ENCODE measurements at regions not wholly inside any gene's neighbourhood (a gene's known extent, or its start where the extent isn't known, plus 50 kb on each side); places are given as distances from the start of the nearest gene placed in this dataset.
A peak's percentile ranks its signal among the peaks of the same experiment; 100 is the strongest.

- no peak for DNase-seq
Observed at GRCh38 chr5:152269533-152269932, 135.5 kb downstream of the NMUR2 start.

DNA sequence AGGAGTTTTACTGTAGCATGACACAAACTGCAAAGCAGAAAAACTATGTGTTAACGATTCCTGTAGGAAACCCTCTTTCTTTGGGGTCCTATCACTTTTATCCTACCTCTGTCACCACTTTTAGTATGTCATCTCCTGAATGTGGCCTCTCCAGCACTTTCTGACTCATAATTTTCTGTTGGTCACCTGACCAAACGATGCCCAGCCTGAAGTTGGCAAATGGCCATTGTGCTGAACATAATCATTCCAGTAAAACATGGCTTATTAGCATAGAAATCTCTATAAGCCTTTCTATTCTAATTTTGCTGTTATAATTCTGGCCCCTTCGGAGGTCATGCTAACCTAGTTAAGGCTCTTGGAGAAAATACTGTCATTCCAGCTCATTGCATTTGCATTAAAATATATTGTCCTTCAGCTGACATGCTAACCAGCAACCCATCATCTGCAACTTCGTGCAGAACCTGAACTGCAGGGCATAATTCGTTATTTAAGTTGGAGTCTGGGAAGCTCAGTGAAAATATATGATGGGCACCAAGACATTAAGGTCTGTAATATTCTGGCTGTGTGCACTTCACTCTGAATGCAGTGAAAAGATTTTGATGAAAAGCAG is 140.3 kb downstream of the NMUR2 start:
- DNase-seq: no peak

DNA sequence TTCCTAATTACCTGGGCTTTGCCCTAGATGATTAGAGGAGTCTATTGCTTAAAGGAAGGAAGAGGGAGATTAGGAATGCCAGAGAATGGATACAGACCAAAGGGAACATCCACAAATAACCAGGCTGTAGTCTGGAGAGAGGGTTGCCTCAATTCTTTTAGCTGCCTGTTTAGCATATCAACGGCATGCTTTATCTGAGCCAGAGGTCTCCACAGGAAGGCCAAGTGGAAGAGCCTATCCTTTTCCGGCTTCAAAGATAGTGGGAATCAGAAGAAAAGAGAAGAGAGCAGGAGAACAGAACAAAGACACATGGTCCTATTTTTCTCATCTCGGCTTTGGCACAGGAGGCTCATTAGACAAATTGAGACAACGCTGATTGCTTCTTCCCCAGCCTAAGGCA is 142.4 kb downstream of the NMUR2 start:
- no peak for DNase-seq

DNA sequence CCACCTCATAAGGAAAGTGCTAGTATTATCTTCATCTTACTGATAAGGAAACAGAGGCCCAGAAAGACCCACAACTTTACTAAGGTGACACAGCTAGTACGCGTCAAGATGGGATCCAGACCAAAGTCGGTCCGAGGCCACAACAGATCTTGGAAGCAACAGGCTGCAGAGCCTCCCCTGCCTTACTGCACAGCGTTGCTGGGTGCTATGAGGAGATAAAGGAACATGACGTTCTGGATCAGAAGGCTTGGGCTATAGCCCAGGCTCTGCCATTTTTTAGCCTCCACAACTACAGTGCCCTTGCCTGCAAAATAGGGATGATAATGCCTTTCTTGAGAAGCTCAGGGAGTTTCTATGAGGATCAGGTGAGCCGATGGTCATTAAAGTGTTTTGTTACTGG is 144.1 kb downstream of the NMUR2 start:
- no peak for DNase-seq

GRCh38 chr5:152259702-152260101 is 145.4 kb downstream of the NMUR2 start:
- DNase-seq: no peak

- no peak for DNase-seq
Observed at GRCh38 chr5:152256580-152256979, 148.5 kb downstream of the NMUR2 start.

DNA sequence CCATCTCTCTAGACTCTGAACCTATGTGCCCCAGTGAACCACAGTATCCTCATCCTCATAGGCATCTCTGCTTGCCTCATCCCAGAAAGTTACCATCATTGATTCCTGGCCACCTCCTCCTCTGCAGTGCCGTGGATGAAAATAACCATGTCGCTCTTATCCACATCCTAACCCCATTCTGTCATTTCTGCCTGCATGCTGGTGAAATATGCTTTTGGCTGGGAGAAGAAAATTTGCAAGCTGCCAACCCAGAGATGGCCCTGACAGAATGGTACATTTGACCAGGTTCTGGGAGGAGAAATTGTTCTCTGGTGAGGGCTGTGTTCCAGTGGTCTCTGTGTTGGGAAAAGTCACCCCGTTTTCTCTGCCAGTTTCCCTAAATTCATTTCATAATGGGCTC is 149.7 kb downstream of the NMUR2 start:
- DNase-seq: no peak

GRCh38 chr5:152247850-152248385 is 157.2 kb downstream of the NMUR2 start:
- DNase-seq: no peak

- DNase-seq: peak; percentile 50
Observed at GRCh38 chr5:152246401-152246800, 158.7 kb downstream of the NMUR2 start.

GRCh38 chr5:152237531-152237930 is 167.5 kb downstream of the NMUR2 start:
- peak; percentile 11 for DNase-seq

DNA sequence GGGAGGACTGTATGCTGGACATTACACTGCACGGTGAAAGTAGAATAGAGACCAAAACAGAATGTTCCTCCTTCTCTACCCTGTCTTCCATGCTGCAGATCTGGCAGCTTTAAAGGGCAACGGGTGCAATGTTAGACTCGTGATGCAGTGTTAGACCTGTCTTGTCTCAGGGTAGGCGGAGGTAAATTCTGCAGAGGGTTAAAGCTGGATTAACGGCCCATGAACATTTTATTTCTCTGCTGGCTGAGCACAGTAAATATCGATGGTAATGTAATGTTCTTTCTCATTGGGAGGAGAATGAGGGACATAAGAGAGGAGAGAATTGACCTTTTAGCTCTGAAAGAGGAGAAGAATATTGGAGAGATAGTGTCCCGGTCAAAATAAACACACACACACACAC is 178.9 kb downstream of the NMUR2 start:
- no peak for DNase-seq

DNA sequence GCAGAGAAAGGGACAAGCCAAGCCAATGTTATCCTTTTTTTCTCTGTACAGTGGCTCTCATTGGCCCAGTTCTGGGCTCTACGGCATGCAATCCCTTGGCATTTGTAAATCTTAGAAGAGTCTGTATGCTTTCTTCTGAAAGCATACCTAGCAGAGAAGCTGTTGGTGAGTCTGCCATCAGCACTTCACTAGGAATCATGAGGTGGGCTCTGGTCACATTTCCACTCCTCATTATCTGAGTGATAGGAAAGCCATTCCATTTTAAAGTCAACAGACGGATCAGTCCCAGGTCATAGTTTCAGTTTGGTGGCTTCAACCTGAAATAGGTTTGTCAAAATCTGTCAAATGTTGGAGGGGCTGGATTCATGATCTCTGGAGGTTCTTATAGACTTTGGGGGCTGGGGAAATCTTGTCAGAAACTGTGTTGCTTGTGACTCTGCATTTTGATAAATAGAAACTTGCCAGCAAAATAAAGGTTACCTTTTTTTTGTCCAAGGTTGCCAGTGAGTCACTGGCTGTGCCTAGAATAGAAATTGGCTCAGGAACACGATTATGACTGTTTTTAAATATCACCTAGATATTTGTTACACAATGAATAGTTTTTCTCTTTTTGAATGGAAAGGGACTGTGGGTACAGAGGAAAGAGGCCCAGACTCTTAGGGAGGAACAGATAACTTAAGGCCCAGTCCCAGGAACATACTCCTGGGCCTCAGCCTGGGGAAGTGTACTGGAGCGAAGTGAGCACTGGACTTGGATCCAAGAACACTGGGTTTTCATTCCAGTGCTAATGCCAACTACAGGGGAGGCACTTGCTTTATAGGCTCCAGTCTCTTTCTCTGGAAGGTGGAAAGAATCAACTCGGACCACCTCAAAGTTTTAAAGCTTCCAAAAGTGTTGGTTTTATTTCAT is 183.1 kb downstream of the NMUR2 start:
- DNase-seq: no peak

GRCh38 chr5:152218694-152219093 is 186.4 kb downstream of the NMUR2 start:
- DNase-seq: no peak

GRCh38 chr5:152205804-152206203 is 199.3 kb downstream of the NMUR2 start:
- DNase-seq: no peak

DNA sequence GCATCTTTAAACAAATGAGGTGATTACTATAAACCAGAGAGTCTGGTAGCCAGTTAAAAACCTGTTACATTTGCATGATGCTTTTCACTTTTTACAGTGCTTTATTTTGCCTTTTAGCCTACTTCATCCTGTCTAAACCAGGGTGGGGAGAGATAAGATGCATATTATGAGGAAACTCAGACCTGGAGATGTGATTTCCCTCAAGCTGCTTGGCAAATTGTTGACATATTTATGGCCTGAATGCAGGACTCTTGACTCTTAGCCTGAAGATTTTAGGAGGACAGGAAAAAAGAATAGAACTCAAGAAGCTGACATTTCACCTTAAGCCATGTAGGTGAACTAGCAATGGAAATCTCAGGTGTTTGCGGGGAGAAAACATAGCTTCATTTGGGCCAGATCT is 202.8 kb downstream of the NMUR2 start:
- DNase-seq: no peak

GRCh38 chr5:152193391-152194107 is 211.5 kb downstream of the NMUR2 start:
- DNase-seq: no peak

GRCh38 chr5:152188251-152188650 is 216.8 kb downstream of the NMUR2 start:
- no peak for DNase-seq

DNA sequence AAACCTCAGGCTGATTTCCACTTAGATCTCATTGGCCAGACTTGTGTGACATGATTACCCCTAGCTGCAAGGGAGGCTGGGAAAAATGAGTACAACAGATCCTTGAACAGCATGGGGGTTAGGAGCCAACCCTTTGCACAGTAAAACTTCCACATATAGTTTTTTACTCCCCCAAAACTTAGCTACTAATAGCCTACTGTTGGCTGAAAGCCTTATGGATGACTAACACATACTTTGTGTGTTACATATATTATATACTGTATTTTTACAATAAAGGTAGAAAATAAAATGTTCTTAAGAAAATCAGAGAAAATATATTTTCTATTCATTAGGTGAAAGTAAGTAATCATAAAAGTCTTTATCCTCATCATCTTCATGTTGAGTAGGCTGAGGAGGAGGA is 217.4 kb downstream of the NMUR2 start:
- no peak for DNase-seq

DNA sequence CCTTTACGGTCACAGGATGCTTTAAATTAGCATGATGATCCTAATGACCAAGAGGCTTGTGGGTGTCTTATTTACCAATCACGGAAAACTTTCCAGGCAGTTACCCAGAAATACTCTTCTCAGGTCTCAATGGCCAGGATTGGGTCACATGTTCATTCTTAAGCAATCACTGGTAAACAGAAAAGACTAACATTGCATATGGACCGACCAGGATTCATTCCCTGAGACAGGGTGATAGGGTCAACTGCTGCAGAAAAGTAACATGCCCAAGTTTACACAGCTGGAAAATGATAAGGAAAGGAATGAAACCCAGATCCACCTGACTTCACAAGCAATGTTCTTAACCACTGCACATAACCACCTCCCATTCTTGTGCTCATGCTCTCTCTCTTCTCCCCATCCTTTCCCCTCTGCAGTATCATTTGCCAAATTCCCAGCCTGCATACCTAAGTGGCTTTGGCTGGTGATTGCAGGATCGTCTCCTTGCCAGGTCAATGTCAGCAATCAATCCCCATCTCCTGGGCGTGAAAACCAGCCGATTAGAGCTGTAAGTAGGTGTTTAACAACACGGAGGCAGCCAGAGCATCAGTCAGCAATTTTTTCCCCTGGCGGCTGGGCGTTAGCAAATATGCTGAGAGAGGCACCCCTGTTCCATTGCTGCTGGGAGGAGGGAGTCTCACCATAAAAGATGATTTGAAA is 219.4 kb downstream of the NMUR2 start:
- no peak for DNase-seq

- no peak for DNase-seq
Observed at GRCh38 chr5:152184266-152184665, 220.8 kb downstream of the NMUR2 start.

GRCh38 chr5:152181461-152181860 is 223.6 kb downstream of the NMUR2 start:
- no peak for DNase-seq

DNA sequence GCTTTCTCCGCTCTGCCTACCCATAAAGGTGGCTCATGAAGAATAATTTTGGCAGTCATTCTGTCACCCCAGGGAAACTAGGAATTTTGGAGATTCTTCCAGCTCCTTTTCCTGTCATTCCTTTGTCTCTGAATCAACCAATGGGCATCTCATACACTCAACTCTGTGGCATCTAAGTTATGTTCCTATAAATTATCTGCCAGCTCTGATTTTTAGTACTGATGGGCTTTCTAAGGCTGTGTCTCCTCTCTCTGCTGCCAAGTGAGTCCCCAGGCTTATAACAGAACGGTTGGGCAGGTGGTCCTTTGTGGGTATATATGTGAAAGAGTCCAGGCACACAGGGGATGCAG is 226.8 kb downstream of the NMUR2 start:
- no peak for DNase-seq
